Epithelial cell of proximal tubule (primary cell): ENCODE measurements at regions not wholly inside any gene's neighbourhood (a gene's known extent, or its start where the extent isn't known, plus 50 kb on each side); places are given as distances from the start of the nearest gene placed in this dataset.

Experiments used
- DNase-seq: peaks from one replicate; pipeline ENCODE4 v3.0.0-alpha.2; 2011; ENCODE audit warnings: low read depth
- H3K4me3 ChIP-seq: 2 replicates; pipeline ENCODE4 v1.5.1; 2011; ENCODE audit warnings: low read depth, mild to moderate bottlenecking, low read length
- TF ChIP-seq, protein P1 (sequence below): conservative IDR thresholded peaks from 2 replicates; pipeline ENCODE4 v1.5.1; 2012; ENCODE audit warnings: low read depth, mild to moderate bottlenecking, low read length

DNA sequence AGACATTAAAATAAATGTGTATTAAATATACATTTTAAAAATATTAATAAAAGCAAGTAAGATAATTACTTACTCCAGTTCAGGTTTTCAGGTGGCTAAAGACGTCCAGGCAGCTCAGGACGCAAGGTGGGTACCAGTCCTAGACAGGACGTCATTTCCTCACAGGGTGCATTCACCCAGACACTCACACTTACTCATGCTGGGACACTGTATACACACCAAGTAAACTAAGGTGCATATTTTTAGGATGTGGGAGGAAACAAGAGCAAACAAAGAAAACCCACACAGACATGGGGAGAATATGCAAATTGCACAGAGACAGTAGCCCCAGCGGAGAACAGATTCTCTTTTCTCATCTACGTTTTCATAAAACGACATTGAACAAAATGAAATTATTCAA is 457.9 kb downstream of the BRINP3 start:
- TF ChIP-seq, protein P1, sequence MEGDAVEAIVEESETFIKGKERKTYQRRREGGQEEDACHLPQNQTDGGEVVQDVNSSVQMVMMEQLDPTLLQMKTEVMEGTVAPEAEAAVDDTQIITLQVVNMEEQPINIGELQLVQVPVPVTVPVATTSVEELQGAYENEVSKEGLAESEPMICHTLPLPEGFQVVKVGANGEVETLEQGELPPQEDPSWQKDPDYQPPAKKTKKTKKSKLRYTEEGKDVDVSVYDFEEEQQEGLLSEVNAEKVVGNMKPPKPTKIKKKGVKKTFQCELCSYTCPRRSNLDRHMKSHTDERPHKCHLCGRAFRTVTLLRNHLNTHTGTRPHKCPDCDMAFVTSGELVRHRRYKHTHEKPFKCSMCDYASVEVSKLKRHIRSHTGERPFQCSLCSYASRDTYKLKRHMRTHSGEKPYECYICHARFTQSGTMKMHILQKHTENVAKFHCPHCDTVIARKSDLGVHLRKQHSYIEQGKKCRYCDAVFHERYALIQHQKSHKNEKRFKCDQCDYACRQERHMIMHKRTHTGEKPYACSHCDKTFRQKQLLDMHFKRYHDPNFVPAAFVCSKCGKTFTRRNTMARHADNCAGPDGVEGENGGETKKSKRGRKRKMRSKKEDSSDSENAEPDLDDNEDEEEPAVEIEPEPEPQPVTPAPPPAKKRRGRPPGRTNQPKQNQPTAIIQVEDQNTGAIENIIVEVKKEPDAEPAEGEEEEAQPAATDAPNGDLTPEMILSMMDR = no peak
- DNase-seq = no peak
- H3K4me3 ChIP-seq = no peak overlapping the region

GRCh38 chr1:190022709-190023108 is 455.0 kb downstream of the BRINP3 start:
- no peak for DNase-seq
- TF ChIP-seq, protein P1 = no peak
- no peak overlapping the region for H3K4me3 ChIP-seq

GRCh38 chr1:190029441-190029840 is 448.2 kb downstream of the BRINP3 start:
- TF ChIP-seq, protein P1 = no peak
- DNase-seq = no peak
- H3K4me3 ChIP-seq = no peak overlapping the region

GRCh38 chr1:190043655-190044054 is 434.0 kb downstream of the BRINP3 start:
- H3K4me3 ChIP-seq = no peak overlapping the region
- TF ChIP-seq, protein P1 = no peak
- DNase-seq = no peak

GRCh38 chr1:190046231-190046630 is 431.4 kb downstream of the BRINP3 start:
- TF ChIP-seq, protein P1 = no peak
- no peak for DNase-seq
- H3K4me3 ChIP-seq = no peak overlapping the region
